SH-SY5Y (cell line): ENCODE measurements at regions not wholly inside any gene's neighbourhood (a gene's known extent, or its start where the extent isn't known, plus 50 kb on each side); places are given as distances from the start of the nearest gene placed in this dataset.

ENCODE experiments used
- GATA2 ChIP-seq: IDR thresholded peaks from 2 replicates; pipeline ENCODE4 v1.6.1; 2011; ENCODE audit warnings: mild to moderate bottlenecking, low read depth, low read length
- GATA3 ChIP-seq: IDR thresholded peaks from 2 replicates; pipeline ENCODE4 v1.6.1; 2011; ENCODE audit warnings: low read depth, mild to moderate bottlenecking, low read length, moderate library complexity

DNA sequence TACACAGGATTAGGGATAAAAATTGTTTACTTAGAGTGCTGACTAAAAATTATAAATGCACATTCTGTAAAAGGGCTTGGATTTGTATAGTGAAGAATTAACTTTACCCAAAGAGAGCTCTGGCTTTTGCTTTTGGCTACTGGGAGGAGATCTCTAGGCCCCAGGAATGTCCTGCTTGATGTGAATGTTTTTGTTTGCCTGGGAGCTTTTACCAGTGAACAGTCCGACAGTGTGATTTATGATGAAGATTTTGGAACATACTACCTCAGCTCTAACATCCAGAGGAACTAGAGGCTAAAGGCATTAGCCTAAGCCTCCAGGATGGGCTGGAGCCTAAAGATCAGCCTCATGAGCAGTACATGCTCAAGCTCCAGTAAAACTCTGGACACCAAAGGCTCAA is 103.7 kb upstream of the RFX3 start:
- no peak for TF ChIP-seq GATA2
- no peak for TF ChIP-seq GATA3
